ENCODE measurements at regions not wholly inside any gene's neighbourhood (a gene's known extent, or its start where the extent isn't known, plus 50 kb on each side); places are given as distances from the start of the nearest gene placed in this dataset.
A peak's percentile ranks its signal among the peaks of the same experiment; 100 is the strongest.

GRCh38 chr2:19476327-19476726 is 117.9 kb upstream of the OSR1 start:
- DNase-seq, result no peak

GRCh38 chr2:19474128-19474527 is 115.7 kb upstream of the OSR1 start:
- peak; percentile 92 for DNase-seq

DNA sequence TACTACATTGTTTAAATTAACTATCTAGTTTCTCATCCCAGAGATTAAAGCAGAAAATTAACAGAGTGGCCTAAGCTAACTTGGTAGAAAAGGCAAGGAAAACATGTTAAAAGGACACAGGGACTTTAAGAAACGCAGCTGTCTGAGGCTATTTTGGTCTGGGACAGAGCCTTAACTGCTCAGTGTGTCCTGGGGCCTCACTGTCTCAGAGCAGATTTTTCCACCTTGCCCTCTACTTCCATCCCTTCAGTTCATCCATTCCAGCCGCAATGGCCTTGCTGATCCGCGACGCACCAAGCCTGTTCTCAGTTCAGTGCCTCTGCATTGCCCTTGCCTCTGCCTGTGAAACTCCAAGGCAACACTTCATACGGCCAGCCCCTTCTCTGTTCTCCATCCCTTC is 114.9 kb upstream of the OSR1 start:
- DNase-seq, result no peak

GRCh38 chr2:19472391-19472978 is 114.1 kb upstream of the OSR1 start:
- DNase-seq, result no peak

DNA sequence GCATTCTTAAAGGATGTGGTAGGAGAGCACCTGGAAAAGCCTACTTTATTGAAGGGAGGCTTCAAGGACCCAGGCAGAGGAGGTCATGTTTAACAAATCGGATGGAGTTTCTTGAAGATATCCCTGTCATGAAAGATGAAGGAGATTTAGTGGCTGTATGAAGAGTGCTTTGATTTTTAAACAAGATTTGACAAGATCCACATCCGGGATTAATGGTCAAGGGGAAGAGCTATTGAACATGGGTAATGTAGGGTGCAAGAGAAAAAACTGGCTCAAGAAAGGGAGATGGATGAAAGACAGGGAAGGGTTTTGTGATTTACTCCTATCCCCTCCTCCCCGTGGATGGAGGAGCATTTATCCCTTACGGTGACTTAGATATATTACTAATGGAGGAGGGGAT is 113.1 kb upstream of the OSR1 start:
- no peak for DNase-seq

GRCh38 chr2:19465978-19466377 is 107.6 kb upstream of the OSR1 start:
- DNase-seq, result no peak

GRCh38 chr2:19462256-19462645 is 103.8 kb upstream of the OSR1 start:
- DNase-seq, result no peak

GRCh38 chr2:19461504-19462255 is 103.3 kb upstream of the OSR1 start:
- DNase-seq, result no peak

DNA sequence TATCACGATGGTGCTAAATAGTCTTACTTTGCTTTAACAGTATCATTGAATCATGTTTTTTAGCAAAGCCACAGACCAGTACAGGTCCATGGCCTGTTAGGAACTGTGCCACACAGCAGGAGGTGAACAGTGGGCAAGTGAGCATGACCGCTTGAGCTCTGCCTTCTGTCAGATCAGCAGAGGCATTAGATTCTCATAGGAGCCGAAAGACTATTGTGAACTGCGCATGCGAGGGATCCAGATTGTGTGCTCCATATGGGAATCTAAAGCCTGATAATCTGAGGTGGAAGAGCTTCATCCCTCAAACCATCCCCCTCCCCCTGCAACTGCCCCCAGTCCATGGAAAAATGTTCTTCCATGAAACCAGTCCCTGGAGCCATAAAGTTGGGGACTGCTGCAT is 102.3 kb upstream of the OSR1 start:
- DNase-seq, result no peak

GRCh38 chr2:19458427-19459003 is 100.1 kb upstream of the OSR1 start:
- DNase-seq, result no peak

- no peak for DNase-seq
Observed at GRCh38 chr2:19457809-19458208, 99.4 kb upstream of the OSR1 start.

DNA sequence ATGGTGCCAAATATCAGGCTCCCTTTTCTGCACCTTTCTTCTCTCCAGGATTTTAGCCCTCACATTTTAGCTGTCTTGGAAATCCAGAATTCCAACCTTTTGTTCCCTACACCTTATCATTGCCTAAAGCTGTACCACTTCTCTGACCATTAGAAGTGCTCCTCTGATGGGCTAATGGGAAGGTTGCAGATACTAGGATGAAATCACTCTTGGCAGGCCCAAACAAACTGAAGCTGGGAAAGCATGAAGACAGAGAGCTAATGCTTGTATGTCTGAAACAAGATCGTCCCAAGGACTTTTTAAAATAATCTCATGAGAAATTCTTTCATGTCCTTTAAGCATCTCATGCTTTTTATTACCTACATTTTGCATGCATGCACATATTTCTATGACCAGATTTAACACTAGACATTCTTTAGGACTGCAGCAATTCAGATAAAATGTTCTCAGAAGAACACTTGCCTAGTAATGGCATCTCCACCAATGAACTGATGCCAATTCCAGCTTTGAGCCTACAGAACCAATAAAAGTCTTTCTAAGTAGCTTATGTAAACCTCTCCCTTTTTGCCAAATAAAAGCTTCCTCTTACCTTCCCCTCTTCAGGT is 98.4 kb upstream of the OSR1 start:
- no peak for DNase-seq

GRCh38 chr2:19454125-19454524 is 95.7 kb upstream of the OSR1 start:
- no peak for DNase-seq

DNA sequence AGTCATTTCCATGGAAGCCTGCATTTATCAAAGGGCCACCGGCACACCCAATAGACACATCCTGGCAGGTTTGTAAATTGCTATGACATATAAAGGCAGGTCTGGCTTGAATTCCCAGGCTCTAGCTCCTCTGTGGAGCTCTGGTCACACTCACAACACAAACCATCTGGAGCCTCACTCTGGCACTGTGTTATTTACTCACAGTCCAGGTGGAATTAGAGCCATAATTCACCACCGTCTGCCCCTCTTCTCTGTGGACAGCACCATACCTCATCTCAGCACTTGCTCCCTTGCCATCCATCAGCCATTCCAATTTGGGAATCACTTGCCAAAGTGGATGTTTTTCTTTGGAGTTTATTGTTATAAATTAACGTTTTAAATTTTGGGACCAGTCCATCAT is 84.3 kb upstream of the OSR1 start:
- no peak for DNase-seq

DNA sequence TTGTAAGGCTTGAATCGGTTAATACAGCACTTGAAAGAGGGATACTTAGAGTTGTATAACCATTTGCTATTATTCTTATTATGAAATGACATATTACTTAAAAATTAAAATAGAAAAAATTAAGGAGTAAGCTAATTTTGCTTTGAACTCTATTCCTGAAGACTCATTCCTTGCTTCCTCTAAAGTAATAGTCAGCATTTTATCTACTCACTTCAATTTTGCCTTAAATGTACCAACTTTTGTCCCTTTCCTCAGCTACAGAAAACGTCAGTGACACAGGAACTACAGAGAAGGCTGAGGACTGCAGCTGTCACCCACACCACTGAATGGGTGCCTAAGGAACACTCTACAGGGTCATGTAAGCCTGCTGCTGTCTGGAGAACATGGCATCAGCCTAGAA is 80.7 kb upstream of the OSR1 start:
- DNase-seq, result no peak

DNA sequence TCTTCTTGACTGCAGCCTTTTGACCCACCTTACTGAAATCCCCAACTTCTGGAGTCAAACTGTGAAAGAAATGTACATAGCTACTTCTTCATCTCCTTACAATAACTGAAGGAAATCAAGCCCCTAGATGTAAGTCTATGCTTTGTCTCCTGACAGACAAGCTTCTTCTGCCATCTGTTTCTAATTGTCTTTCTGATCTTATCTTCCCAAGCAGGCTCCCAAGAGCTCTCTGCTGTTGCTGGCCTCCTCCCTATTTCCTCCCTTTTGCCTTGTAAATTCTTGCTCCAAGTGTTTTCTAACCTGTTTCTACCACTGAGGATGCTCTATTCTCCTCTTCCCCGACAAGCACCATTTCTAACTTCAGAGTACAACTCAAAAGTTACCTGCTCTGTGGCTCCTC is 77.4 kb upstream of the OSR1 start:
- DNase-seq, result no peak

DNA sequence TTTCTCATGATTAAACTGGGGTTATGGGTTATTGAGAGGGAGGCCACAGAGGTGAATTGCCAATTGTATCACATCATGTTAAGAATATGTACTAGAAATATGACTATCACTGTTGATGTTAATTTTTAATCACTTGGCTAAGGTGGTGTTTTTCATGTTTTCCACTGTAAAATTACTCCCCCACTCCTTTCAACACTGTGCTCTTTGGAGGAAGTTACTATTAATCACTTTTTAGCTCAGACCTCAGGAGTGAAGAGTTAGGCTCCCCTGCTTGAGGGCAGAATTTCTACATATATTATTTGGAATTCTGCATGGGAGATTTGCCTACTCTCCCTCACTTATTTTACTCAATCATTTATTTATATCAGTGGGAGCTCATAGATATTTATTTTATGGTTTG is 76.0 kb upstream of the OSR1 start:
- DNase-seq, result no peak

- DNase-seq, result no peak
Observed at GRCh38 chr2:19426941-19427340, 68.5 kb upstream of the OSR1 start.

GRCh38 chr2:19426144-19426543 is 67.7 kb upstream of the OSR1 start:
- DNase-seq, result no peak

DNA sequence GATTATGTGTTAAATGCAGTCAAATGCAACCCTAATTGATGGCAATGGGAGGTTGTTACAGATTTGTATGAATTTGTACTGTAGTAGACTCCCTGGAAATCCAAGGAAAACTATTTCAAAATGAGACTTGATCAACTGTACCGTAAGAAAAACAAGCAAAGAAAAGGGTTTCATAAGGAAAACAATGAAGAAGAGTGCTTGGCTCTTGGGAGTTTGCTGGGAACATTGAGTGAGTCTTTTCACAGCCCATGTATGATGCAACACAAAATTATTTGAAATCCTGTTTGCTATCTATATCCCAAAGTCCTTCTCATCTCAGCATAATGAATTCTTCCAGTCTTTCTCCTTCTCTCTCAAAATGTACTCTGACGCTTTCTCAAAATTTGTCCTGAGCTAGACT is 67.0 kb upstream of the OSR1 start:
- DNase-seq, result no peak

DNA sequence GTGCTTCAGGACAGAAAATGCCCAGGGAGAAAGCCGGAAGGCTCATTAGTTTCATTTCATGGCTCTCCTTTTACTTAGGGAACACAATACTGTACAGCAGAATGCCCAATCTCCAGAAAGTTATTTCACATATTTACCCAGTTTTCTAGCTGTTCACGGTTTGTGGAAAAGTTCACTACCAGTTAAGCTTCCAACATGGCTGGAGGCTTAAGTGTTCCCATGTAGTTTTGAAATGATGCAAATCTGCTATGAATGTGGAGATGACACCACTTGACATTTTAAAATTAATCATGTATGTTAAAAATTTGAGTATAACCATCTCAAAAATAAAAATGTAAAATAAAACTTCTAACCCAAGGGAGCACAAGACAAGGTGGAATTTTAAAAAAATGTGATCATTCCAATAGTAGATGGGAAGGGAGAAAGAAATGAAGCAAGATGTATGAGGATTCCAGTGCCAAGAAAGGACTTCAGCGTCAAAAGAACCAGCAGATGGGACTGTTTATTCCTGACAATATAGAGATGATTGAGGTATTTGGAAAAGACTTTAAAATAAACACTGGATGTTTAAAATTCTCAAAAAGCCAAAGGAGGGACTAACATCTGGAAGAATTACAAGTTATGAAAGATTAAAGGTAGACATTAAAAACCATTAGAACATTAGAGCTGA is 60.9 kb upstream of the OSR1 start:
- no peak for DNase-seq

- DNase-seq, result no peak
Observed at GRCh38 chr2:19416784-19417684, 58.6 kb upstream of the OSR1 start.

DNA sequence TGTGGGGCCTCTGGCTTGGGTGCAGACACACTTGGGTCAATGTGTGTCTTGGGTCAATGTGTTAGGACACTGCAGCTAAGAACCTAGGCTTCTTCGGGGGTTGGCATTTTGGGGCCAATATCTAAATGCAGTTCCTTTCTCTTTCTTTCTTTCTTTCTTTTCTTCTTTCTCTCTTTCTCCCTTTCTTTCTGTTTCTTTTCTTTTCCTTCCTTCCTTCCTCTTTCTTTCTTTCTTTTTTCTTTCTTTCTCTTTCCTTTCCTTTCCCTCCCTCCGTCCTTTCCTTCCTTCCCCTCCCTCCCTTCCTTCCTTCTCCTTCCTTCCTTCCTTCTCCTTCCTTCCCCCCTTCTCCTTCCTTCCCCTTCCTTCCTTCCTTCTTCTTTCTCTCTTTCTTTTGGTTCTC is 57.7 kb upstream of the OSR1 start:
- no peak for DNase-seq

Data from GF-D8 (cell line).